Loucy (cell line): ENCODE measurements at regions not wholly inside any gene's neighbourhood (a gene's known extent, or its start where the extent isn't known, plus 50 kb on each side); places are given as distances from the start of the nearest gene placed in this dataset.

Experiments
- EZH2phosphoT487 ChIP-seq: fragments of 200-600 bp; IDR thresholded peaks from 2 replicates; pipeline ENCODE4 v1.6.1; 2018; ENCODE audit warnings: antibody characterized with exemption, mild to moderate bottlenecking, moderate library complexity, borderline replicate concordance
- TF ChIP-seq, protein P1 (sequence below): fragments of 200-600 bp; sonication (generic); conservative IDR thresholded peaks from 2 replicates; pipeline ENCODE4 v1.5.1; 2014; ENCODE audit warnings: mild to moderate bottlenecking, antibody characterized with exemption, low read length

DNA sequence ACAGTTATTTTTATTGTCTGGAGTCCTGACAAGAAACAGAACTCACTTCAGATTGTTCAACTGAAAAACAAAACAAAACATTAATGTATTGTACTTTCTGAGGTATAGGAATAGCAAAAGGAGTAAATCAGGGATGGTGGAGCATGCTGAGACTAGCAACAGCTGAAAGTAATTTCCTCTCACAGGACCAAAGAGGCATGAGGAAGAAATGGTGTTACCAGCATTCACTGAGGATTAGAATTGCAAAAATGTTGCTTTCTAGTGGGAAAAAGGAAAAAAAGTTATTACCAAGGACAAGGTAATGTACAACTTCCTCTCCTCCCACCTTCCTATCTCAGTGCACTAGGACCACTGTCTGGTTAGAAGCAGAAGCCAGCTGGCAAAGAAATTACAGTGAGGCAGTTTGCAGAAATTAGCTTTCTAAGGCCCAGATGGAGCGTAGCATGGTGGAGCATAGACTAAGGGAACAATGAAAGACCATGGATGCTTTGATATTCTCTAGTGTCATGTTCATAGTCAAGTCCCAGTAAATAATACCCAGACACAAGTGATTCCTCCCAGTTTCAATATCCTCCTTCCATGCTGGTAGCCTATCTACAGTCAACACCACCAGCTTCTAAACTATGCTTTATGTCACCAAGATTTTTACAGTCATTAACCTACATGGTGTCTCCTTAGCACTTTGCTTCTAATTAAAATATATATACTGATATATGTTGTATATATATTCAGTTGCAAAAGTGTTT, 133.7 kb upstream of the DCN start:
- TF ChIP-seq, protein P1, sequence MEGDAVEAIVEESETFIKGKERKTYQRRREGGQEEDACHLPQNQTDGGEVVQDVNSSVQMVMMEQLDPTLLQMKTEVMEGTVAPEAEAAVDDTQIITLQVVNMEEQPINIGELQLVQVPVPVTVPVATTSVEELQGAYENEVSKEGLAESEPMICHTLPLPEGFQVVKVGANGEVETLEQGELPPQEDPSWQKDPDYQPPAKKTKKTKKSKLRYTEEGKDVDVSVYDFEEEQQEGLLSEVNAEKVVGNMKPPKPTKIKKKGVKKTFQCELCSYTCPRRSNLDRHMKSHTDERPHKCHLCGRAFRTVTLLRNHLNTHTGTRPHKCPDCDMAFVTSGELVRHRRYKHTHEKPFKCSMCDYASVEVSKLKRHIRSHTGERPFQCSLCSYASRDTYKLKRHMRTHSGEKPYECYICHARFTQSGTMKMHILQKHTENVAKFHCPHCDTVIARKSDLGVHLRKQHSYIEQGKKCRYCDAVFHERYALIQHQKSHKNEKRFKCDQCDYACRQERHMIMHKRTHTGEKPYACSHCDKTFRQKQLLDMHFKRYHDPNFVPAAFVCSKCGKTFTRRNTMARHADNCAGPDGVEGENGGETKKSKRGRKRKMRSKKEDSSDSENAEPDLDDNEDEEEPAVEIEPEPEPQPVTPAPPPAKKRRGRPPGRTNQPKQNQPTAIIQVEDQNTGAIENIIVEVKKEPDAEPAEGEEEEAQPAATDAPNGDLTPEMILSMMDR = no peak
- no peak for TF ChIP-seq EZH2phosphoT487
